ENCODE measurements at regions not wholly inside any gene's neighbourhood (a gene's known extent, or its start where the extent isn't known, plus 50 kb on each side); places are given as distances from the start of the nearest gene placed in this dataset.

- H3K27ac ChIP-seq: no peak overlapping the region
These were observed 227.6 kb downstream of the KLF13 start for GRCh38 chr15:31554261-31554660.

DNA sequence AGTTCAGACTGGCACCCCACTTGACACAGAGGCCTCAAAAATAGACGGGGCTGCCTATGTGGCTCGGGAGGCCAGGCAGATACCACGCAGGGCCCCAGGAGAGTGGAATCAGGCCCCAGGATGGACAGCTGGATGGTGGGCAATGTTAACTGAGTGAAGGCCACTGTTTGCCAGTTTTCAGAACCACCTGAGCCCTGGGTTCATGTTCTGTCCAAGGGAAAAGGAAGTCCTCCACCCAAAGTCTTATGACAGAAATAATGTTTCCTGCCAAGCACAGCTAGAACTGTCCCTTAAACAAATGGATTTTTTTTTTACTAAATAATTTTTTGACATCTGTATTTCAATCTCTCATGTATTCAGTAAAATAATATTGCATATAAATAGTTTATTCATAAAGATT, 228.4 kb downstream of the KLF13 start:
- H3K27ac ChIP-seq: no peak overlapping the region
- TF ChIP-seq ZFX (IDR thresholded peaks at IDR 0.05): no peak
- TF ChIP-seq, protein P1, sequence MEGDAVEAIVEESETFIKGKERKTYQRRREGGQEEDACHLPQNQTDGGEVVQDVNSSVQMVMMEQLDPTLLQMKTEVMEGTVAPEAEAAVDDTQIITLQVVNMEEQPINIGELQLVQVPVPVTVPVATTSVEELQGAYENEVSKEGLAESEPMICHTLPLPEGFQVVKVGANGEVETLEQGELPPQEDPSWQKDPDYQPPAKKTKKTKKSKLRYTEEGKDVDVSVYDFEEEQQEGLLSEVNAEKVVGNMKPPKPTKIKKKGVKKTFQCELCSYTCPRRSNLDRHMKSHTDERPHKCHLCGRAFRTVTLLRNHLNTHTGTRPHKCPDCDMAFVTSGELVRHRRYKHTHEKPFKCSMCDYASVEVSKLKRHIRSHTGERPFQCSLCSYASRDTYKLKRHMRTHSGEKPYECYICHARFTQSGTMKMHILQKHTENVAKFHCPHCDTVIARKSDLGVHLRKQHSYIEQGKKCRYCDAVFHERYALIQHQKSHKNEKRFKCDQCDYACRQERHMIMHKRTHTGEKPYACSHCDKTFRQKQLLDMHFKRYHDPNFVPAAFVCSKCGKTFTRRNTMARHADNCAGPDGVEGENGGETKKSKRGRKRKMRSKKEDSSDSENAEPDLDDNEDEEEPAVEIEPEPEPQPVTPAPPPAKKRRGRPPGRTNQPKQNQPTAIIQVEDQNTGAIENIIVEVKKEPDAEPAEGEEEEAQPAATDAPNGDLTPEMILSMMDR (conservative IDR thresholded peaks at IDR 0.05): no peak

More at GRCh38 chr15:31554261-31554660, 227.6 kb downstream of the KLF13 start:
- TF ChIP-seq, protein P1 (conservative IDR thresholded peaks at IDR 0.05): no peak
- TF ChIP-seq ZFX (IDR thresholded peaks at IDR 0.05): no peak

GRCh38 chr15:31556494-31557150, 230.0 kb downstream of the KLF13 start:
- TF ChIP-seq ZFX (IDR thresholded peaks at IDR 0.05): no peak
- TF ChIP-seq, protein P1 (conservative IDR thresholded peaks at IDR 0.05): no peak
- no peak overlapping the region for H3K27ac ChIP-seq

DNA sequence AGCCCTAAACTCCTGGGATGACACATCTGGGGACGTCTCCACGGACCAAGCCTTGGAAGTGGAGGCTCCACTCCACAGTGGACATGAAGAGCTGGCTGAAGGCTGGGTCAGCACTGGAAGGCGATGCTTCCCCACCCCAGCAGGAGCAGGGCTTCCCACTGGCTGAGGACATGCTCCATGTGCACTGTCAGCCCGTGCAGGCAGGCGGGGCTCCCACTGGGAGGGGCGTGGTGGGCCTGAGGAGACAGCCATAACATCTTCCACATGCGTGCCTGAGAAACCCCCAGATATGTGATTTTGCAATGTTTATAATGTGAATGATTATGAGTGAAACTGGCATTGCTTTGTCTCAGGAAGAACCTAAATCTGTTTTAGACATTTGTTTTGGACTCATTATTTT, 231.3 kb downstream of the KLF13 start:
- no peak for TF ChIP-seq ZFX (IDR thresholded peaks at IDR 0.05)
- TF ChIP-seq, protein P1 (conservative IDR thresholded peaks at IDR 0.05): no peak

GRCh38 chr15:31558840-31559239, 232.2 kb downstream of the KLF13 start:
- no peak overlapping the region for H3K27ac ChIP-seq
- TF ChIP-seq, protein P1 (conservative IDR thresholded peaks at IDR 0.05): no peak
- no peak for TF ChIP-seq ZFX (IDR thresholded peaks at IDR 0.05)

More for the DNA sequence above, 231.3 kb downstream of the KLF13 start:
- no peak overlapping the region for H3K27ac ChIP-seq

- no peak overlapping the region for H3K27ac ChIP-seq
- TF ChIP-seq ZFX (IDR thresholded peaks at IDR 0.05): no peak
- TF ChIP-seq, protein P1 (conservative IDR thresholded peaks at IDR 0.05): no peak
These were observed 233.2 kb downstream of the KLF13 start for GRCh38 chr15:31559786-31560185.

DNA sequence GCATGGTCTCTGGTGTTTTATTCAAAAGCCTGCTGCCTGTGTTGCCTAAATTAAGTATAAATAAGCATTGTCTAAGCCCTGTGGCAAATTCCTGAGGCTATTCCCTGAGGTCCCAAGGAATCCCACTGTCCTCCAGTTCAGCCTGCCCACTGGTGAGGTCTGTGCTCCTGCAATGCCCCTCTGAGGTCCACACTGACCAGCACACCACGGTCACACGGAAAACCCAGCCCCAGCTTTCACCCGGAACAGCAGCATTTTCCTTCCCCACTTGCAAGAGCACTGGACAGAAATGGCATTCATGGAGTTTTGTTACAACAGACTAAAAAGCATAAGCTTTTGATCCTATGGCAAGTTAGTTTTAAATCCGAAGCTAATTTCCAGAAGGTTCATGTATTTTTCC, 234.0 kb downstream of the KLF13 start:
- H3K27ac ChIP-seq: no peak overlapping the region
- TF ChIP-seq ZFX (IDR thresholded peaks at IDR 0.05): no peak
- TF ChIP-seq, protein P1 (conservative IDR thresholded peaks at IDR 0.05): no peak

All from C4-2B (cell line).